ENCODE measurements at regions not wholly inside any gene's neighbourhood (a gene's known extent, or its start where the extent isn't known, plus 50 kb on each side); places are given as distances from the start of the nearest gene placed in this dataset.
"Not testable (repeated sequence)": the region's sequence is repeated elsewhere in the genome, so short reads cannot be mapped to it uniquely, and the experiment has no call there.

- no peak for DNase-seq
Measured at GRCh38 chr4:116668190-116668589, 417.2 kb downstream of the TRAM1L1 start.

- no peak for DNase-seq
Measured at GRCh38 chr4:116665716-116666115, 419.7 kb downstream of the TRAM1L1 start.

- DNase-seq = no peak
Measured at GRCh38 chr4:116664198-116664597, 421.2 kb downstream of the TRAM1L1 start.

DNA sequence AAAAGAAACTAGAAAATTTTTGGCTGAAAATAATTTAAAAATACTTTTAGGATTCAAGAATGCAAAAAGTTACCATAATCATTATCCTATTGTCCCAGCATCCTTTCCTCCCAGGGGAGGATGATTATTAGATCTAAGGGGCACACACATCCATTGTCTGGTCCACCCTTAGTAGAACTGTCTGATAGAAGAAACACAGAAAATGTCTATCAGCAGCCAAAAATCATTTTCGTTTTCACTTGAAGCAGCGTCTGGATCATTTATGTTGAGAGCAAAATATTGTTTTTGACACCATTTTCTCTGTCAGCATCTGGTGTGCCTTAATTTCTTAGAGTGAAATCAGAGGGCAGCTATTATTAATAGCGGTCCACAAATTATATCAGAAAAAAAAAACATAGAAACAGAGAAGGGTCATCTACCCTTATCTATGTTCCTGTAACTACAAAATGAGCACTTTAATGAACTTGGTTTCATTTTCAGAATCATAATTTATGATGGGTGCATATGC, 446.3 kb downstream of the TRAM1L1 start:
- DNase-seq = no peak

DNA sequence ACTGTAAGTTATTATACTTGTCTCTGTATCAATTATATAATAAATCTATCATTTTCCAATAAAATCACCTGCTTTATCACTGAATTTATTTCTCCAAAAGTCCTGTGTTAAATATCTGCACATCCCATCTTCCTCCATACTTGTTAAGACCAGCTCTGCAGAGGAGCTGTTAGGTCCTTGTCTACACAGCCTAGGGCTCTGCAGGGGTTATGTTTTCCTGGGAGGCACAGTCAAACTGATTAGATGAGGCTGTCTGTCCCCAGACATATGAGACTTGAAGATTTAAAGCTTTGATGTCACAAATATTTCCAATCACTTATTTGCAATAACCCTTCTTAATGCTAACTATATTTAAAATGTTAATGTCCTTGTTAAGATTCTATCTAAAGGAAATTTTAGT, 446.8 kb downstream of the TRAM1L1 start:
- DNase-seq = no peak

DNA sequence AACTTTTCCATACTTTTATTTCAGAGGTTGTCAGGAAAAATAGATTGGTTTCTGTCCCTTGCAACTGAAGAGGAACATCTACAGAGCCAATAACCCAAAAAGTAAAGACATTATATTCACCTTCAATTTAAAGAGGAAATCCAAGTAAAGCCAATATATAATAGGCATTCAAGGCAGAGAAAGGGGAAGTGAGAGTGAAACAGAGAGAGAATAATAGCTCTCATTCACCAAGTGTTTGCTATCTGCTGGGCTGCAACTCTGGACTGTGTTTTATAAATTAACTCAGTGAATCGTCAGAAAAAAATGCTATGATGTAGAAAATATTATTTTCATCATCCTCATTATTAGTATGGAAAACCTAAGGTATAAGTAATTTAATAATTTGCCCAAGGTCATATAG, 448.5 kb downstream of the TRAM1L1 start:
- no peak for DNase-seq

GRCh38 chr4:116632269-116632668, 453.1 kb downstream of the TRAM1L1 start:
- DNase-seq = no peak

- DNase-seq = no peak
Measured at GRCh38 chr4:116628598-116628997, 456.8 kb downstream of the TRAM1L1 start.

- DNase-seq = no peak
Measured at GRCh38 chr4:116627545-116627944, 457.8 kb downstream of the TRAM1L1 start.

- DNase-seq = not testable (repeated sequence)
Measured at GRCh38 chr4:116619508-116619907, 465.9 kb downstream of the TRAM1L1 start.

DNA sequence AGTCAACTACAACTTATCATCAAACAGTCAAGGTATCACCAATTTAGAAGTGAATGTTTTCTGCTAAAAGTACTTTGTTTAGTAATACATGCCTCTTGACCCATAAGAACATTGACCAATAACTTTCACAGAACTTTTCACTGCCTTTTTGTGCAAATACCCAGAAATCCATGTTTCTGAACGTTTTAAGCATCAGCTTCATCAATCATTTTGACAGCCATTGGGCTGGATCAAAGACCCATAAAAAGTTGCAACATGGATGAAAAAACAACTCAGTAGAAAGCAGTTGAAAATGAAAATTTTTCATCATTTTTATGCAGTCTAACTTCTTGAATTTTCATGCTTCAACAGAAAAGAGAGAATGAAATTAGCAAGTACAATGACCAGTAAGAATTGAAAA, 466.7 kb downstream of the TRAM1L1 start:
- DNase-seq = no peak

DNA sequence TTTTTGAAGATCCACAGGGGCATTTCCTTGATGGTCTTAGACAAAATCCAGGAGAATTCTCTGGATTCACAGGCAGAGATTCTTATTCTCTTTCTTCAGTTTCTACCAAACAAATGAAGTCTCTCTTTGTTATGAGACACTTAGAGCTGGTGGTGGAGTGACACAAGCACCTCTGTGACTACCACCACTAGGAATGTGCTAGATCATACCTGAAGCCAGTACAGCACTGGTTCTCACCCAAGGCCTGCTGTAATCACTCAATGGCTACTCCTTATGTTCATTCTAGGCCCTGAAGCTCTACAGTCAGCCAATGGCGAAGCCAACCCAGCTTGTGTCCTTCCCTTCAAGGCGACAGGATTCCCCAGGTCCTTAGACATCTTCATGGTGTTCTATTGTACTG, 482.3 kb downstream of the TRAM1L1 start:
- no peak for DNase-seq

GRCh38 chr4:116599859-116600258, 485.5 kb downstream of the TRAM1L1 start:
- DNase-seq = no peak

DNA sequence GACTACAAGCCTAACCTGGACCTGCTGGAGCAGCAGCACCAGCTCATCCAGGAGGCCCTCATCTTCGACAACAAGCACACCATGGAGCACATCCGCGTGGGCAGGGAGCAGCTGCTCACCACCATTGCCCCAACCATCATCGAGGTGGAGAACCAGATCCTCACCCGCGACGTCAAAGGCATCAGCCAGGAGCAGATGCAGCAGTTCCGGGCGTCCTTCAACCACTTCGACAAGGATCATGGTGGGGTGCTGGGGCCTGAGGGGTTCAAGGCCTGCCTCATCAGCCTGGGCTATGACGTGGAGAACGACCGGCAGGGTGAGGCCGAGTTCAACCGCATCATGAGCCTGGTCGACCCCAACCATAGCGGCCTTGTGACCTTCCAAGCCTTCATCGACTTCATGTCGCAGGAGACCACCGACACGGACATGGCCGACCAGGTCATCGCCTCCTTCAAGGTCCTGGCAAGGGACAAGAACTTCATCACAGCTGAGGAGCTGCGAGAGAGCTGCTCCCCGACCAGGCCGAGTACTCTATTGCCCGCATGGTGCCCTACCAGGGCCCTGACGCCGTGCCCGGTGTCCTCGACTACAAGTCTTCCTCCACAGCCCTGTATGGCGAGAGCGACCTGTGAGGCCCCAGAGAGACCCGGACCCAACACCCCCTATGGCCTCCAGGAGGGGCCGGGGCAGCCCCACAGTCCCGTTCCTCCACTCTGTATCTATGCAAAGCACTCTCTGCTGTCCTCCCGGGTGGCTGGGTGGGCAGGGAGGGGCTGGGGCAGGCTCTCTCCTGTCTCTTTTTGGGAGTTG, 486.2 kb downstream of the TRAM1L1 start:
- no peak for DNase-seq

- DNase-seq = no peak
Measured at GRCh38 chr4:116598155-116598979, 487.0 kb downstream of the TRAM1L1 start.

DNA sequence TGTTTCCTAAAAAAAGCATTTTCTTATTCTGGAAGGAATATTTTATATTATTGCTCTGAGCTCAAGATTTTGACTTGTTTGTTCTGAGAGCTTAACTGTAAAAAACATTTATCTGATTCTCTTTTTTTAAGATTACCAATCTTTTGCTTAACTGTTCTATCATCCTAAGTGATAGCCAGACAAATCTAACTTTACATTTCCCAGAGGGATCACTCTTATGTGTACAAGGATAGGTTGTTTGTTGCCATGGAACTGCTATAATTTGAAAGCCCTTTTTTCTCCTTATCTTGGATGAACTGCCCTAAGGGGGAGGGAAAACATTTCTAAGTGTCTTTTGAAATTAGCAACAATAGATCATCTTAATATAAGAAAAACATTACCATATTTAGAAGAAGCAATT, 494.7 kb downstream of the TRAM1L1 start:
- no peak for DNase-seq

DNA sequence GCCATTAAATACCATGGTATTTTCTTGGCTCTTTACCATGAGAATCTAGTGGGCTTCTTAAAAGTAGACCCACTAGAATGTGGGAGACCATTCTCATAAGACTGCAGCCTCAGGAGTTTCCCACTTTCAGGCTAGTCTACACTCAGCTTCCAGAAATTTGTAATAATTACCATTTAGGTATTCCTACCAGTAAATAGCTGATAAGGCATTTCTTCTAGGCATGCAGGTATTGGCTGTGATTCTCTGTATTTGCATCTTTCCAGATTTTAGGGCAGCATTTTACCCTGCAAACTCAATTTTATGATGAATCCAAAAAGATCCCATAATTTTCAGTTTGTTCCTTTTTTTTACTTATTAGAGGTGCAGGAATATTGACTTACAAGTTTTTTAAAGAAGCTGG, 496.6 kb downstream of the TRAM1L1 start:
- DNase-seq = no peak

DNA sequence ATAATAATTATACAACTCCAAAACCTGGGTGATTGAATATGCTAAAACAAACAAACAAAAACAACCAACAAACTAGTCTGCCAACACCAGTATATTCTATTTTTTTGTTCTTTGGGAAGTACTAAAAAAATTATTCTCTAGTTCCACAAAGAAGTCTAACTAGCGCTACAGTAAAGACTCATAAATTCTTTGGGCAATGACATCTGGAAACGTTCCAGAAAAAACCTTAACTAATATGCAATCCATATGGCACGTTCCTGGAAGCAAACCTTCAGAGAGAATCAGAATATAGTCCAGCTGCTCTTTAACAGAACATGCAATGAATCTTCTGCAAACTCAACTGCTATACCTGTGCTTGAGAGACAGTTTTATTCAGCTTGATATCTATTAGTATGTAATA, 500.1 kb downstream of the TRAM1L1 start:
- DNase-seq = no peak

- DNase-seq = no peak
Measured at GRCh38 chr4:116577321-116577720, 508.1 kb downstream of the TRAM1L1 start.

- DNase-seq = no peak
Measured at GRCh38 chr4:116573540-116573939, 511.8 kb downstream of the TRAM1L1 start.

DNA sequence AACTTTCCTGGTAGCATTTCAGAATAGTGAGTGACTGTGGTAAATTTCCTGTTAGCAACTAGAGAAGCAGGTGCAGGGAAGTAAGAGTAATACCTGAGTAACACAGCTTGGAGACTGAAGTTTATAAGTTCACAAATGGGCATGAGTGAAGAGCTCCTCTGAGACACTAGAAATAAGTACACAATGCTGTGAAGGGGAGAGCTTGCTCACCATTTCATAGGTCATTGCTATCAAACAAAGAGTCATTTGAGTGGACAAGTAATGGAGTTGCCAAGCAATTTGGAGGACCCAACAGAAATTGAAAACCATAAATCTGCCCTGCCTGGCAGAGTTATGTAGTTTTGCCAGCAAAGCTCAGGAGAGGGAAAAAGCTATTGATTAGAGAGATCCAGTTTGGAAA, 523.6 kb downstream of the TRAM1L1 start:
- no peak for DNase-seq

DNA sequence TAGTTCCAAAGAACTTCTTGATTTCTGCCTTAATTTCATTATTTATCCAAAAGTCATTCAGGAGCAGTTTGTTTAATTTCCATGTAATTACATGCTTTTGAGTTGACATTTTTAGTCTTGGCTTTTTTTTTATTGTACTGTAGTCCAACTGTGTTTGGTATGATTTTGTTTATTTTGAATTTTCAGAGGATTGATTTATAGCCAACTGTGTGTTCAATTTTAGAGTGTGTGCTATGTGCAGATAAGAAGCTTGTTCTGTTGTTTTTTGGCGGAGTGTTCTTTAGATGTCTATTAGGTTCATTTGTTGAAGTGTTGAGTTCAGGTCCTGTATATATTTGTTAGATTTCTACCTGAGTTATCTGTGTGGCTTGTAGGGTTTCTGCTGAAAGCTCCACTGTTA, 533.6 kb downstream of the TRAM1L1 start:
- no peak for DNase-seq

GRCh38 chr4:116547632-116548031, 537.7 kb downstream of the TRAM1L1 start:
- no peak for DNase-seq

Data from hypothalamus (tissue), 51 donors.